ENCODE measurements at regions not wholly inside any gene's neighbourhood (a gene's known extent, or its start where the extent isn't known, plus 50 kb on each side); places are given as distances from the start of the nearest gene placed in this dataset.

- TF ChIP-seq RAD21 (IDR thresholded peaks at IDR 0.05; ENCODE audit: low read length) (no peak), JUND (IDR thresholded peaks at IDR 0.05) (no peak)
Measured at GRCh38 chr2:6113786-6114185, 421.6 kb downstream of the SOX11 start (continued).

DNA sequence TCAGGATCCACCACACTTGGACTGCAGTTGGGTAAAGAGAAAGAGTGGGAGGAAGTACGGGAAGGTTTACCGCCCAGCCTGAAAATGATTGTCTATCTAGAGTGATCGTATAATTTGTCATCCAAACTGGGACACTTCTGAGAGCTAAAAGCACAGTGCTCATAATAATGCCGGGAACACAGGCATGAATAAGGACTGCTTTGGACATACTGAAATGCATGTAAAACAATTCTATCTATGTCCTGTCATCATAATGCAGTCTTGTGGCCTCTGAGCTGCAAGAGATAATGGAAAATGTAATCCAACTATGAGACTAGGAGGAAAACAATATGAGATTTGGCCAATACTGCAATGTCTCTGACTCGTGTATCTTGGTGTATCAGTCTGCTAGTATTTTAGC lies 435.5 kb downstream of the SOX11 start:
- Histone ChIP-seq H3K36me3 (replicated peaks in 1 of 2; ENCODE audit: control insufficient read depth in 1 of 2, insufficient read depth in 2 of 2, low read length in 1 of 2) (no peaks in the 10 kb centered on the region), H3K79me2 (ENCODE audit: insufficient read depth) (no peaks in the 10 kb centered on the region), H3K9me2 (no peaks in the 10 kb centered on the region), H3K9ac (no peak overlapping the region), H3K9me3 (no peaks in the 10 kb centered on the region), H3K4me2 (no peak overlapping the region), H3K4me3 (ENCODE audit: low read depth in 2 of 2, low read length in 1 of 2) (no peak overlapping the region), H3K27ac (ENCODE audit: low read depth in 2 of 2, low read length in 1 of 2) (no peak overlapping the region), H3K27me3 (ENCODE audit: insufficient read depth) (no peaks in the 10 kb centered on the region), H4K20me1 (ENCODE audit: insufficient read depth) (no peaks in the 10 kb centered on the region), H3F3A (replicated peaks; ENCODE audit: insufficient read depth) (no peaks in the 10 kb centered on the region), H2AFZ (ENCODE audit: low read depth) (no peak overlapping the region), H3K4me1 (ENCODE audit: control insufficient read depth in 1 of 2, insufficient read depth in 2 of 2, low read depth in 1 of 2, low read length in 1 of 2) (no peaks in the 10 kb centered on the region; a peak in 1 of 4 replicates)
- CTCF ChIA-PET, result interaction anchor here (0.6 to 1.8 kb wide), 2 partner anchors 18 to 400 kb away, joined by 3 to 5 read pairs; no protein-coding TSS in a partner anchor
- DNase-seq, result no peak
- POLR2A ChIA-PET, result no interaction called here
- TF ChIP-seq ZBTB33 (IDR thresholded peaks at IDR 0.05; ENCODE audit: borderline replicate concordance, low read depth) (no peak), POLR2AphosphoS5 (IDR thresholded peaks at IDR 0.05; ENCODE audit: low read depth, low read length) (no peak), GATA2 (CRISPR knock-in tag; IDR thresholded peaks at IDR 0.05) (no peak), SMC3 (IDR thresholded peaks at IDR 0.05; ENCODE audit: low read depth, low read length) (no peak), CHD2 (IDR thresholded peaks at IDR 0.05; ENCODE audit: low read length, partially characterized antibody) (no peak), MAX (IDR thresholded peaks at IDR 0.05; ENCODE audit: low read depth) (no peak), RCOR1 (IDR thresholded peaks at IDR 0.05; ENCODE audit: low read length) (no peak), MXI1 (IDR thresholded peaks at IDR 0.05; ENCODE audit: low read depth, low read length) (no peak), USF2 (IDR thresholded peaks at IDR 0.05; ENCODE audit: borderline replicate concordance, low read depth, low read length) (no peak)
- 51% methylated on average over 5 of the region's 5 CpGs for WGBS (ENCODE audit: low lambda C conversion rate)

DNA sequence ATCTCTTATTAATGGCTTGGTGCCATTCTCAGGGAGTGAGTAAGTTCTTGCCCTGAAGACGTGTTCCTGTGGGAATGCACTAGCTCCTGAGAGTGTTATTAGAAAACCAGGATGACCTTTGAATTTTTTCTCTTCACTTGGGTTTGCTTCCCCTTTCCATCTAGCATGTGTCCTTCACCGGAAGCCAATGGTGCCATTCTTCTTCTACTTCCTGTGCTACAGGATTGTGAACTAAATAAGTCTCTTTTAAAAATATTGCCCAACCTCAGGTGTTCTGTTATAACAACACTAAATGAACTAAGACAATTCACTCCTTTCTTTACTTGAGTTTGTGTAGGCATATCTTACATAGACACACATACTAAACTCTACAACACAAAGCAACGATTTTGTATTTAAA lies 447.0 kb downstream of the SOX11 start:
- DNase-seq, result no peak
- ChIA-PET CTCF (no interaction called here), POLR2A (no interaction called here)
- Histone ChIP-seq H3K79me2 (ENCODE audit: insufficient read depth) (no peaks in the 10 kb centered on the region), H2AFZ (ENCODE audit: low read depth) (no peak overlapping the region), H3K4me1 (ENCODE audit: control insufficient read depth in 1 of 2, insufficient read depth in 2 of 2, low read depth in 1 of 2, low read length in 1 of 2) (no peaks in the 10 kb centered on the region), H3K9ac (no peak overlapping the region), H3K27me3 (ENCODE audit: insufficient read depth) (no peaks in the 10 kb centered on the region), H3K9me2 (no peaks in the 10 kb centered on the region), H3K27ac (ENCODE audit: low read depth in 2 of 2, low read length in 1 of 2) (no peak overlapping the region), H3K36me3 (replicated peaks in 1 of 2; ENCODE audit: control insufficient read depth in 1 of 2, insufficient read depth in 2 of 2, low read length in 1 of 2) (no peaks in the 10 kb centered on the region), H4K20me1 (ENCODE audit: insufficient read depth) (no peaks in the 10 kb centered on the region), H3K4me2 (no peak overlapping the region), H3F3A (replicated peaks; ENCODE audit: insufficient read depth) (no peaks in the 10 kb centered on the region), H3K4me3 (ENCODE audit: low read depth in 2 of 2, low read length in 1 of 2) (no peak overlapping the region), H3K9me3 (no peaks in the 10 kb centered on the region)
- 41% methylated on average over 3 of the region's 3 CpGs for WGBS (ENCODE audit: low lambda C conversion rate)
- TF ChIP-seq, protein P1, sequence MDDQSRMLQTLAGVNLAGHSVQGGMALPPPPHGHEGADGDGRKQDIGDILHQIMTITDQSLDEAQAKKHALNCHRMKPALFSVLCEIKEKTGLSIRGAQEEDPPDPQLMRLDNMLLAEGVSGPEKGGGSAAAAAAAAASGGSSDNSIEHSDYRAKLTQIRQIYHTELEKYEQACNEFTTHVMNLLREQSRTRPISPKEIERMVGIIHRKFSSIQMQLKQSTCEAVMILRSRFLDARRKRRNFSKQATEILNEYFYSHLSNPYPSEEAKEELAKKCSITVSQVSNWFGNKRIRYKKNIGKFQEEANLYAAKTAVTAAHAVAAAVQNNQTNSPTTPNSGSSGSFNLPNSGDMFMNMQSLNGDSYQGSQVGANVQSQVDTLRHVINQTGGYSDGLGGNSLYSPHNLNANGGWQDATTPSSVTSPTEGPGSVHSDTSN (IDR thresholded peaks at IDR 0.05), result no peak
- TF ChIP-seq, protein P2, sequence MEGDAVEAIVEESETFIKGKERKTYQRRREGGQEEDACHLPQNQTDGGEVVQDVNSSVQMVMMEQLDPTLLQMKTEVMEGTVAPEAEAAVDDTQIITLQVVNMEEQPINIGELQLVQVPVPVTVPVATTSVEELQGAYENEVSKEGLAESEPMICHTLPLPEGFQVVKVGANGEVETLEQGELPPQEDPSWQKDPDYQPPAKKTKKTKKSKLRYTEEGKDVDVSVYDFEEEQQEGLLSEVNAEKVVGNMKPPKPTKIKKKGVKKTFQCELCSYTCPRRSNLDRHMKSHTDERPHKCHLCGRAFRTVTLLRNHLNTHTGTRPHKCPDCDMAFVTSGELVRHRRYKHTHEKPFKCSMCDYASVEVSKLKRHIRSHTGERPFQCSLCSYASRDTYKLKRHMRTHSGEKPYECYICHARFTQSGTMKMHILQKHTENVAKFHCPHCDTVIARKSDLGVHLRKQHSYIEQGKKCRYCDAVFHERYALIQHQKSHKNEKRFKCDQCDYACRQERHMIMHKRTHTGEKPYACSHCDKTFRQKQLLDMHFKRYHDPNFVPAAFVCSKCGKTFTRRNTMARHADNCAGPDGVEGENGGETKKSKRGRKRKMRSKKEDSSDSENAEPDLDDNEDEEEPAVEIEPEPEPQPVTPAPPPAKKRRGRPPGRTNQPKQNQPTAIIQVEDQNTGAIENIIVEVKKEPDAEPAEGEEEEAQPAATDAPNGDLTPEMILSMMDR (IDR thresholded peaks at IDR 0.05), result no peak
- no peak for TF ChIP-seq RCOR1 (IDR thresholded peaks at IDR 0.05; ENCODE audit: low read length)
- TF ChIP-seq ELF1 (IDR thresholded peaks at IDR 0.05), result no peak
- no peak for TF ChIP-seq MEF2A (IDR thresholded peaks at IDR 0.05; ENCODE audit: borderline replicate concordance, low read depth)
- TF ChIP-seq CHD2 (IDR thresholded peaks at IDR 0.05; ENCODE audit: low read length, partially characterized antibody), result no peak
- no peak for TF ChIP-seq EP300 (IDR thresholded peaks at IDR 0.05; ENCODE audit: borderline replicate concordance in 1 of 2, low read depth in 1 of 2, low read length in 1 of 2)
- no peak for TF ChIP-seq SIN3A (IDR thresholded peaks at IDR 0.05; ENCODE audit: borderline replicate concordance, low read depth, low read length)
- no peak for TF ChIP-seq MAX (IDR thresholded peaks at IDR 0.05; ENCODE audit: low read depth)
- no peak for TF ChIP-seq YY1 (IDR thresholded peaks at IDR 0.05; ENCODE audit: low read depth)
- TF ChIP-seq ZBTB33 (IDR thresholded peaks at IDR 0.05; ENCODE audit: borderline replicate concordance, low read depth), result no peak

Data from SK-N-SH (cell line).